Lower leg skin (tissue), 4 donors: ENCODE measurements at regions not wholly inside any gene's neighbourhood (a gene's known extent, or its start where the extent isn't known, plus 50 kb on each side); places are given as distances from the start of the nearest gene placed in this dataset.

Experiments used
- DNase-seq, 2 donors: peaks; one replicate each; pipeline ENCODE4 v3.0.0-alpha.2; 2019; ENCODE audit warnings: low spot score in 2 of 2
- H3K4me3 ChIP-seq: fragments of 200-600 bp; sonication (generic); 2 replicates; pipeline ENCODE4 v1.5.1; 2017; ENCODE audit warnings: mild to moderate bottlenecking, low read depth; ENCODE audit not compliant: poor library complexity, severe bottlenecking
- POLR2A ChIP-seq, 2 donors: fragments of 450-650 bp; IDR thresholded peaks; one replicate each; pipeline ENCODE4 v1.6.1; 2016 to 2017; ENCODE audit warnings: antibody characterized with exemption in 2 of 2, mild to moderate bottlenecking in 1 of 2, moderate library complexity in 1 of 2
- WGBS, 2 donors: methylation state at CpG; one replicate each; pipeline ENCODE4 v1.1.5; 2018; 5-methylcytosine and 5-hydroxymethylcytosine counted together
- intact Hi-C: fragments of 100-400 bp; cut with DNase I; formaldehyde crosslinking; loops from one replicate; pipeline ENCODE4 v1.15.0; 2023; ENCODE audit warnings: low total_unique reads
- TF ChIP-seq, protein P1 (sequence below), 3 donors: fragments of 450-650 bp; IDR thresholded peaks; one replicate each; pipeline ENCODE4 v1.5.1; 2016; ENCODE audit warnings: antibody characterized with exemption in 3 of 3, mild to moderate bottlenecking in 3 of 3, moderate library complexity in 2 of 3

GRCh38 chr13:62049992-62050391 is 634.3 kb upstream of the PCDH20 start:
- intact Hi-C loops: no loop called here
- TF ChIP-seq, protein P1, sequence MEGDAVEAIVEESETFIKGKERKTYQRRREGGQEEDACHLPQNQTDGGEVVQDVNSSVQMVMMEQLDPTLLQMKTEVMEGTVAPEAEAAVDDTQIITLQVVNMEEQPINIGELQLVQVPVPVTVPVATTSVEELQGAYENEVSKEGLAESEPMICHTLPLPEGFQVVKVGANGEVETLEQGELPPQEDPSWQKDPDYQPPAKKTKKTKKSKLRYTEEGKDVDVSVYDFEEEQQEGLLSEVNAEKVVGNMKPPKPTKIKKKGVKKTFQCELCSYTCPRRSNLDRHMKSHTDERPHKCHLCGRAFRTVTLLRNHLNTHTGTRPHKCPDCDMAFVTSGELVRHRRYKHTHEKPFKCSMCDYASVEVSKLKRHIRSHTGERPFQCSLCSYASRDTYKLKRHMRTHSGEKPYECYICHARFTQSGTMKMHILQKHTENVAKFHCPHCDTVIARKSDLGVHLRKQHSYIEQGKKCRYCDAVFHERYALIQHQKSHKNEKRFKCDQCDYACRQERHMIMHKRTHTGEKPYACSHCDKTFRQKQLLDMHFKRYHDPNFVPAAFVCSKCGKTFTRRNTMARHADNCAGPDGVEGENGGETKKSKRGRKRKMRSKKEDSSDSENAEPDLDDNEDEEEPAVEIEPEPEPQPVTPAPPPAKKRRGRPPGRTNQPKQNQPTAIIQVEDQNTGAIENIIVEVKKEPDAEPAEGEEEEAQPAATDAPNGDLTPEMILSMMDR (IDR thresholded peaks at IDR 0.05): no peak
- TF ChIP-seq POLR2A (IDR thresholded peaks at IDR 0.05): no peak
- no peak for DNase-seq
- no peak overlapping the region for H3K4me3 ChIP-seq
- WGBS, 2 donors: 83% methylated on average over 2 of the region's 2 CpGs

- intact Hi-C loops: no loop called here
- no peak for DNase-seq
- 89 to 90% methylated on average over 4 to 11 of the region's 13 CpGs for WGBS, 2 donors
- no peak overlapping the region for H3K4me3 ChIP-seq
- TF ChIP-seq POLR2A (IDR thresholded peaks at IDR 0.05): no peak
- TF ChIP-seq, protein P1 (IDR thresholded peaks at IDR 0.05): no peak
These were observed 630.9 kb upstream of the PCDH20 start for GRCh38 chr13:62046512-62046911.

DNA sequence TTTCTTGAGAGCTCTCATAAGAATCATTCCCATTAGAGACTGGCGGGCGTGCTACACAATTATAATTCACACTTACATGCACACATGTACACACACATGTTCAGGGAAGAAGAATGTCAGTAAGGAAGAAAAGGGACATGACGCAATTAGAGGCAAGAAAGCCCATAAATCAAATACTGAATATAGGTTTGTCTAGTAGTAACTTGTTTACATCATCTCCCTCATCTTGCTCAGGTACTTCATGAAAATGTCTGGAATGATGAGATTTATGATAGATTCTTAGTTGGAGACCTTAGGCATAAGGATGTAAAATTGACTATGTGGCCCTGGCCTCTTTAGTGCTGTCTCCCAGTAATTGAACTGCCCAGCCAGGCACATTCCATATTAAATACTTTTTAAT is 628.0 kb upstream of the PCDH20 start:
- no peak for DNase-seq
- 51 to 56% methylated on average over 3 of the region's 3 CpGs for WGBS, 2 donors
- TF ChIP-seq POLR2A (IDR thresholded peaks at IDR 0.05): no peak
- no peak overlapping the region for H3K4me3 ChIP-seq
- intact Hi-C loops: no loop called here

DNA sequence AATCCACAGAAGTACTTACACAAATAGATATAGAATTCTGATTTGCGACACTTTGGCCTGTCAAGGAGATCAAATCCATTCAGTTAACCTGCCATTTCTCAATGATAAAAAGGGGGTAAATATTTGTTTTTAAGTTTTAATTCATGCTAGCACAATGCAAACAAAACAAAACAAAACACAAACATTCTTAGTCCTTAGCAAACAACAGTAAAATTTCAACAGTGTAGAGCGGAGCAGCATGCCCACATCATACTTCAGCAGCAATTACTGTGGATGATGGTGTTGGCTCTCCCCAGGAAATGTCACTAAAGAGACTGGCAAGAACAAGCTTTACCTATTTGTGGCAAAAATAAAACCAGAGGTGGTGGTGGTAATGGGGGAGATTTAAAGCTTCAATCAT is 625.2 kb upstream of the PCDH20 start:
- no peak overlapping the region for H3K4me3 ChIP-seq
- intact Hi-C loops: no loop called here
- no peak for DNase-seq
- WGBS, 2 donors: 87 to 92% methylated on average over 2 of the region's 2 CpGs
- TF ChIP-seq, protein P1 (IDR thresholded peaks at IDR 0.05): no peak
- no peak for TF ChIP-seq POLR2A (IDR thresholded peaks at IDR 0.05)

GRCh38 chr13:62040078-62040477 is 624.4 kb upstream of the PCDH20 start:
- no peak for TF ChIP-seq POLR2A (IDR thresholded peaks at IDR 0.05)
- TF ChIP-seq, protein P1 (IDR thresholded peaks at IDR 0.05): no peak
- intact Hi-C loops: no loop called here
- no peak for DNase-seq
- H3K4me3 ChIP-seq: no peak overlapping the region
- 67 to 82% methylated on average over 3 of the region's 3 CpGs for WGBS, 2 donors

DNA sequence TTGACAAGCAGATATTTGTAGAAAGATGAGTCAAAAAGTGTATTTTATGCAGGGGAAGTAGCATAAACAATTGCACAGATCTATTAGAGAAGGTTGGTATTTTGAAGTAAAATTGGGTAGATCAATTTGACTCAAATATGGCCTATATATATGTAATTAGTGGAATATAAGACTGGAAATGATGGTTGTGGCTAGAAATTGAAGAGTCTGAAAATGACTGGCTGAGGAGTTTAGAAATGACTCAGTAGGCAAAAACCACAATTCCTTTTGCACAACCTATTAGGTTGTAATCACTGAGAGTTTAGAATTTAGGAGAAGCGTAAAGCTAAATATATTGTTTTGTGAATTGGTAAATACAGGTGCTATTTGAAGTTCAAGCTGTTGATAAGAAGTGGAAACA is 622.6 kb upstream of the PCDH20 start:
- intact Hi-C loops: no loop called here
- DNase-seq: no peak
- 89 to 91% methylated on average over 1 of the region's 1 CpG for WGBS, 2 donors
- TF ChIP-seq POLR2A (IDR thresholded peaks at IDR 0.05): no peak
- TF ChIP-seq, protein P1 (IDR thresholded peaks at IDR 0.05): no peak
- no peak overlapping the region for H3K4me3 ChIP-seq
